ENCODE measurements at regions not wholly inside any gene's neighbourhood (a gene's known extent, or its start where the extent isn't known, plus 50 kb on each side); places are given as distances from the start of the nearest gene placed in this dataset.
A peak's percentile ranks its signal among the peaks of the same experiment; 100 is the strongest.
"Not testable (repeated sequence)": the region's sequence is repeated elsewhere in the genome, so short reads cannot be mapped to it uniquely, and the experiment has no call there.

- no peak for ATAC-seq (ENCODE audit: low FRiP score)
- H3K4me1 ChIP-seq (ENCODE audit: control insufficient read depth in 1 of 2, insufficient read depth in 2 of 2, low read length in 2 of 2): no peaks in the 10 kb centered on the region
- H3K9me3 ChIP-seq (ENCODE audit: control insufficient read depth, low read length): peaks cover 1% of the 10 kb centered on the region
- H3K36me3 ChIP-seq (ENCODE audit: control insufficient read depth in 1 of 2, insufficient read depth in 2 of 2, low read length in 1 of 2): no peaks in the 10 kb centered on the region
- 32 to 91% methylated on average over 1 of the region's 1 CpG for WGBS, 2 donors
- H3K27me3 ChIP-seq (ENCODE audit: control insufficient read depth in 1 of 2, insufficient read depth in 2 of 2, low read length in 1 of 2): no peaks in the 10 kb centered on the region
- H3K4me3 ChIP-seq (ENCODE audit: low read length in 2 of 2): no peak overlapping the region
- no peak for DNase-seq
- no peak overlapping the region for H3K27ac ChIP-seq (ENCODE audit: low read depth in 1 of 2, low read length in 2 of 2)
- intact Hi-C loops (cut with DNase I): no loop called here
These were observed 263.3 kb upstream of the IL12B start for GRCh38 chr5:159593518-159594073.

- H3K4me3 ChIP-seq (ENCODE audit: low read length in 2 of 2); H3K36me3 ChIP-seq (ENCODE audit: control insufficient read depth in 1 of 2, insufficient read depth in 2 of 2, low read length in 1 of 2); H3K27ac ChIP-seq (ENCODE audit: low read depth in 1 of 2, low read length in 2 of 2); H3K9me3 ChIP-seq (ENCODE audit: control insufficient read depth, low read length); H3K27me3 ChIP-seq (ENCODE audit: control insufficient read depth in 1 of 2, insufficient read depth in 2 of 2, low read length in 1 of 2); DNase-seq; H3K4me1 ChIP-seq (ENCODE audit: control insufficient read depth in 1 of 2, insufficient read depth in 2 of 2, low read length in 2 of 2); ATAC-seq (ENCODE audit: low FRiP score); intact Hi-C loops (cut with DNase I): not testable (repeated sequence)
- 90 to 91% methylated on average over 3 of the region's 3 CpGs for WGBS, 2 donors
These were observed 265.3 kb upstream of the IL12B start for GRCh38 chr5:159595561-159595960.

- intact Hi-C loops (cut with DNase I): loop anchor here in 1 of 2 donors (10.0 kb wide), 2 partner anchors 174 to 314 kb away; partner anchors contain the start of gene ADRA1B
- Histone ChIP-seq H3K27ac (ENCODE audit: low read depth in 1 of 2, low read length in 2 of 2) (no peak overlapping the region), H3K4me1 (ENCODE audit: control insufficient read depth in 1 of 2, insufficient read depth in 2 of 2, low read length in 2 of 2) (peaks cover 0 to 3% of the 10 kb centered on the region in 2 donors), H3K27me3 (ENCODE audit: control insufficient read depth in 1 of 2, insufficient read depth in 2 of 2, low read length in 1 of 2) (no peaks in the 10 kb centered on the region), H3K4me3 (ENCODE audit: low read length in 2 of 2) (no peak overlapping the region), H3K9me3 (ENCODE audit: control insufficient read depth, low read length) (peaks cover 1% of the 10 kb centered on the region), H3K36me3 (ENCODE audit: control insufficient read depth in 1 of 2, insufficient read depth in 2 of 2, low read length in 1 of 2) (no peaks in the 10 kb centered on the region)
- WGBS, 2 donors: 63 to 73% methylated on average over 1 of the region's 1 CpG
- DNase-seq (no peak), ATAC-seq (ENCODE audit: low FRiP score) (no peak)
These were observed 270.9 kb upstream of the IL12B start for GRCh38 chr5:159601216-159601615.

- Histone ChIP-seq H3K4me3 (ENCODE audit: low read length in 2 of 2) (no peak overlapping the region), H3K27me3 (ENCODE audit: control insufficient read depth in 1 of 2, insufficient read depth in 2 of 2, low read length in 1 of 2) (no peaks in the 10 kb centered on the region), H3K27ac (ENCODE audit: low read depth in 1 of 2, low read length in 2 of 2) (no peak overlapping the region), H3K9me3 (ENCODE audit: control insufficient read depth, low read length) (peaks cover 1% of the 10 kb centered on the region), H3K4me1 (ENCODE audit: control insufficient read depth in 1 of 2, insufficient read depth in 2 of 2, low read length in 2 of 2) (peaks cover 0 to 3% of the 10 kb centered on the region in 2 donors), H3K36me3 (ENCODE audit: control insufficient read depth in 1 of 2, insufficient read depth in 2 of 2, low read length in 1 of 2) (no peaks in the 10 kb centered on the region)
- 93 to 96% methylated on average over 2 of the region's 2 CpGs for WGBS, 2 donors
- intact Hi-C loops (cut with DNase I): loop anchor here in 1 of 2 donors (10.0 kb wide), 2 partner anchors 172 to 312 kb away; partner anchors contain the start of gene ADRA1B
- ATAC-seq (ENCODE audit: low FRiP score): no peak
- DNase-seq: no peak
These were observed 272.1 kb upstream of the IL12B start for GRCh38 chr5:159602434-159602833.

- Histone ChIP-seq H3K27ac (ENCODE audit: low read depth in 1 of 2, low read length in 2 of 2) (peak overlapping the region in 1 of 2 donors; percentile 40), H3K4me3 (ENCODE audit: low read length in 2 of 2) (no peak overlapping the region), H3K27me3 (ENCODE audit: control insufficient read depth in 1 of 2, insufficient read depth in 2 of 2, low read length in 1 of 2) (no peaks in the 10 kb centered on the region), H3K4me1 (ENCODE audit: control insufficient read depth in 1 of 2, insufficient read depth in 2 of 2, low read length in 2 of 2) (peaks cover 0 to 3% of the 10 kb centered on the region in 2 donors), H3K9me3 (ENCODE audit: control insufficient read depth, low read length) (no peaks in the 10 kb centered on the region), H3K36me3 (ENCODE audit: control insufficient read depth in 1 of 2, insufficient read depth in 2 of 2, low read length in 1 of 2) (no peaks in the 10 kb centered on the region)
- no peak for ATAC-seq (ENCODE audit: low FRiP score)
- intact Hi-C loops (cut with DNase I): loop anchor here in 1 of 2 donors (5.0 to 10.0 kb wide), 3 partner anchors 88 to 309 kb away; partner anchors contain the start of gene ADRA1B
- DNase-seq: no peak
- WGBS, 2 donors: 6 to 9% methylated on average over 3 of the region's 3 CpGs
These were observed 275.3 kb upstream of the IL12B start for GRCh38 chr5:159605585-159605984.

- Histone ChIP-seq H3K36me3 (ENCODE audit: control insufficient read depth in 1 of 2, insufficient read depth in 2 of 2, low read length in 1 of 2) (no peaks in the 10 kb centered on the region), H3K4me3 (ENCODE audit: low read length in 2 of 2) (no peak overlapping the region), H3K4me1 (ENCODE audit: control insufficient read depth in 1 of 2, insufficient read depth in 2 of 2, low read length in 2 of 2) (peaks cover 0 to 3% of the 10 kb centered on the region in 2 donors), H3K27me3 (ENCODE audit: control insufficient read depth in 1 of 2, insufficient read depth in 2 of 2, low read length in 1 of 2) (no peaks in the 10 kb centered on the region), H3K9me3 (ENCODE audit: control insufficient read depth, low read length) (no peaks in the 10 kb centered on the region), H3K27ac (ENCODE audit: low read depth in 1 of 2, low read length in 2 of 2) (no peak overlapping the region)
- 87 to 89% methylated on average over 4 of the region's 4 CpGs for WGBS, 2 donors
- DNase-seq (no peak), ATAC-seq (ENCODE audit: low FRiP score) (no peak)
- intact Hi-C loops (cut with DNase I): loop anchor here in 1 of 2 donors (5.0 to 10.0 kb wide), 3 partner anchors 92 to 305 kb away; partner anchors contain the start of gene ADRA1B
These were observed 279.1 kb upstream of the IL12B start for GRCh38 chr5:159609359-159609758.

GRCh38 chr5:159610966-159611579 lies 280.8 kb upstream of the IL12B start:
- DNase-seq (no peak), ATAC-seq (ENCODE audit: low FRiP score) (no peak)
- intact Hi-C loops (cut with DNase I): no loop called here
- Histone ChIP-seq H3K4me3 (ENCODE audit: low read length in 2 of 2) (no peak overlapping the region), H3K9me3 (ENCODE audit: control insufficient read depth, low read length) (no peaks in the 10 kb centered on the region), H3K27ac (ENCODE audit: low read depth in 1 of 2, low read length in 2 of 2) (no peak overlapping the region), H3K36me3 (ENCODE audit: control insufficient read depth in 1 of 2, insufficient read depth in 2 of 2, low read length in 1 of 2) (no peaks in the 10 kb centered on the region), H3K27me3 (ENCODE audit: control insufficient read depth in 1 of 2, insufficient read depth in 2 of 2, low read length in 1 of 2) (no peaks in the 10 kb centered on the region), H3K4me1 (ENCODE audit: control insufficient read depth in 1 of 2, insufficient read depth in 2 of 2, low read length in 2 of 2) (no peaks in the 10 kb centered on the region)
- WGBS, 2 donors: 94 to 97% methylated on average over 2 of the region's 2 CpGs

GRCh38 chr5:159616952-159617351 lies 286.7 kb upstream of the IL12B start:
- H3K4me1 ChIP-seq (ENCODE audit: control insufficient read depth in 1 of 2, insufficient read depth in 2 of 2, low read length in 2 of 2): peaks cover 0 to 3% of the 10 kb centered on the region in 2 donors
- ATAC-seq (ENCODE audit: low FRiP score): no peak
- intact Hi-C loops (cut with DNase I): no loop called here
- H3K36me3 ChIP-seq (ENCODE audit: control insufficient read depth in 1 of 2, insufficient read depth in 2 of 2, low read length in 1 of 2): no peaks in the 10 kb centered on the region
- no peaks in the 10 kb centered on the region for H3K27me3 ChIP-seq (ENCODE audit: control insufficient read depth in 1 of 2, insufficient read depth in 2 of 2, low read length in 1 of 2)
- no peaks in the 10 kb centered on the region for H3K9me3 ChIP-seq (ENCODE audit: control insufficient read depth, low read length)
- no peak overlapping the region for H3K27ac ChIP-seq (ENCODE audit: low read depth in 1 of 2, low read length in 2 of 2)
- WGBS, 2 donors: 59 to 79% methylated on average over 2 of the region's 2 CpGs
- no peak for DNase-seq
- no peak overlapping the region for H3K4me3 ChIP-seq (ENCODE audit: low read length in 2 of 2)

GRCh38 chr5:159619826-159620225 lies 289.5 kb upstream of the IL12B start:
- intact Hi-C loops (cut with DNase I): no loop called here
- H3K27me3 ChIP-seq (ENCODE audit: control insufficient read depth in 1 of 2, insufficient read depth in 2 of 2, low read length in 1 of 2): no peaks in the 10 kb centered on the region
- H3K4me3 ChIP-seq (ENCODE audit: low read length in 2 of 2): no peak overlapping the region
- H3K4me1 ChIP-seq (ENCODE audit: control insufficient read depth in 1 of 2, insufficient read depth in 2 of 2, low read length in 2 of 2): peaks cover 0 to 3% of the 10 kb centered on the region in 2 donors
- H3K36me3 ChIP-seq (ENCODE audit: control insufficient read depth in 1 of 2, insufficient read depth in 2 of 2, low read length in 1 of 2): no peaks in the 10 kb centered on the region
- DNase-seq (no peak), ATAC-seq (ENCODE audit: low FRiP score) (no peak)
- no peaks in the 10 kb centered on the region for H3K9me3 ChIP-seq (ENCODE audit: control insufficient read depth, low read length)
- 1 to 10% methylated on average over 4 of the region's 4 CpGs for WGBS, 2 donors
- H3K27ac ChIP-seq (ENCODE audit: low read depth in 1 of 2, low read length in 2 of 2): no peak overlapping the region

Measured in aorta (tissue), 5 donors.